ENCODE measurements at regions not wholly inside any gene's neighbourhood (a gene's known extent, or its start where the extent isn't known, plus 50 kb on each side); places are given as distances from the start of the nearest gene placed in this dataset.

DNA sequence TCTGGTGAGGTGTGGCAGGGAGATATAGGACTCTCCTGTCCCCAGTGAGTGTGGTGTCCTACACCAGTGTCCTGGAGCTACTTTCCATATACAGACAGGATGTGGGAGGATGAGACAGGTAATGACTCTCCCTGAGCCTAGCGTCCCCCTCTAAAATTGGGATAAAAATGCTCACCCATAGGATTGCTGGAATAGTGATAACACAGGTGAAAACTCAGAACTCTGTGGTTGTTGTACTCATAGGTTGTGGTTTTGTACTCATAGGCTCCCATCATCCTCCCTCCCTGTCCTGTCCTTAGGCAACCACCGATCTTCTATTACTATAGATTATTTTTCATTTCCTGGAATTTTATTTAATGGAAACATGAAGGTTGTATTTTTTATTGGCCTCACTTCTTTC is 60.7 kb upstream of the NXF3 start:
- TF ChIP-seq, protein P1, sequence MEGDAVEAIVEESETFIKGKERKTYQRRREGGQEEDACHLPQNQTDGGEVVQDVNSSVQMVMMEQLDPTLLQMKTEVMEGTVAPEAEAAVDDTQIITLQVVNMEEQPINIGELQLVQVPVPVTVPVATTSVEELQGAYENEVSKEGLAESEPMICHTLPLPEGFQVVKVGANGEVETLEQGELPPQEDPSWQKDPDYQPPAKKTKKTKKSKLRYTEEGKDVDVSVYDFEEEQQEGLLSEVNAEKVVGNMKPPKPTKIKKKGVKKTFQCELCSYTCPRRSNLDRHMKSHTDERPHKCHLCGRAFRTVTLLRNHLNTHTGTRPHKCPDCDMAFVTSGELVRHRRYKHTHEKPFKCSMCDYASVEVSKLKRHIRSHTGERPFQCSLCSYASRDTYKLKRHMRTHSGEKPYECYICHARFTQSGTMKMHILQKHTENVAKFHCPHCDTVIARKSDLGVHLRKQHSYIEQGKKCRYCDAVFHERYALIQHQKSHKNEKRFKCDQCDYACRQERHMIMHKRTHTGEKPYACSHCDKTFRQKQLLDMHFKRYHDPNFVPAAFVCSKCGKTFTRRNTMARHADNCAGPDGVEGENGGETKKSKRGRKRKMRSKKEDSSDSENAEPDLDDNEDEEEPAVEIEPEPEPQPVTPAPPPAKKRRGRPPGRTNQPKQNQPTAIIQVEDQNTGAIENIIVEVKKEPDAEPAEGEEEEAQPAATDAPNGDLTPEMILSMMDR (conservative IDR thresholded peaks at IDR 0.05 in 1 of 2, IDR thresholded peaks at IDR 0.05 in 1 of 2; ENCODE audit: low read depth in 1 of 2, low read length in 2 of 2), result no peak
- no peak for TF ChIP-seq EZH2 (IDR thresholded peaks at IDR 0.05; ENCODE audit: low read length, missing control alignments)
- no peaks in the 10 kb centered on the region for H3K9me3 ChIP-seq (ENCODE audit: control insufficient read depth, insufficient read depth, low read depth, low read length)
- no peaks in the 10 kb centered on the region for H3K4me1 ChIP-seq (ENCODE audit: control insufficient read depth, extremely low read depth, insufficient read depth, low read length)
- DNase-seq (ENCODE audit: low read depth in 2 of 2), result no peak
- no peak overlapping the region for H3K27ac ChIP-seq (ENCODE audit: insufficient read depth, low read length)
- H4K20me1 ChIP-seq (ENCODE audit: control insufficient read depth, extremely low read depth, insufficient read depth, low read length), result no peaks in the 10 kb centered on the region
- no peak overlapping the region for H2AFZ ChIP-seq (ENCODE audit: low read length)
- H3K79me2 ChIP-seq (ENCODE audit: control insufficient read depth, insufficient read depth, low read length), result no peaks in the 10 kb centered on the region
- H3K4me2 ChIP-seq (ENCODE audit: extremely low read depth, insufficient read depth, low read length), result no peak overlapping the region
- H3K27me3 ChIP-seq (ENCODE audit: control insufficient read depth, insufficient read depth, low read length), result no peaks in the 10 kb centered on the region
- H3K9ac ChIP-seq (ENCODE audit: insufficient read depth, low read length), result no peak overlapping the region
- no peak overlapping the region for H3K4me3 ChIP-seq (replicated peaks in 1 of 4; ENCODE audit: control extremely low read depth in 1 of 4, insufficient read depth in 1 of 4, low read depth in 3 of 4, low read length in 4 of 4)
- no peaks in the 10 kb centered on the region for H3K36me3 ChIP-seq (ENCODE audit: control insufficient read depth, insufficient read depth, low read length)

DNA sequence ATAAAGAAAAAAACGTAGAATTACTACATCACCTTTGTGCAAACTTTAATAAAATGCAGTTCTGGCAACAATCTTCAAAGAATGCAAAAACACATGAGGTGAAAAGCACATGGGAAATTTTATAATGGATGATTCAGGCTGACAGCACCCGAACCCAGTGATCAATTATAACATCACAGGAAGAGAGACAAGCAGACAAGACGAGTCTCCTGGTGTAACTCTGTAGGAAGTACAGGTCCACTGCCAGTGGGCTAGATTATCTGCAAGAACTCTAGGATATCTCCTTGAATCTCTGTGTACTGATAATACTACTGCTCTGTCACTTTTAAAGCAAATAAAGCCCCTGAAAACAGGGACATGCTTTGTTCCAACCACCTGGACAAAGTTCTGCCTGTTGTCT is 58.9 kb upstream of the NXF3 start:
- Histone ChIP-seq H3K4me3 (replicated peaks in 1 of 4; ENCODE audit: control extremely low read depth in 1 of 4, insufficient read depth in 1 of 4, low read depth in 3 of 4, low read length in 4 of 4) (no peak overlapping the region), H3K27ac (ENCODE audit: insufficient read depth, low read length) (no peak overlapping the region), H3K27me3 (ENCODE audit: control insufficient read depth, insufficient read depth, low read length) (no peaks in the 10 kb centered on the region), H3K4me1 (ENCODE audit: control insufficient read depth, extremely low read depth, insufficient read depth, low read length) (no peaks in the 10 kb centered on the region), H2AFZ (ENCODE audit: low read length) (no peak overlapping the region), H3K9me3 (ENCODE audit: control insufficient read depth, insufficient read depth, low read depth, low read length) (no peaks in the 10 kb centered on the region), H3K79me2 (ENCODE audit: control insufficient read depth, insufficient read depth, low read length) (no peaks in the 10 kb centered on the region), H4K20me1 (ENCODE audit: control insufficient read depth, extremely low read depth, insufficient read depth, low read length) (no peaks in the 10 kb centered on the region), H3K9ac (ENCODE audit: insufficient read depth, low read length) (no peak overlapping the region), H3K36me3 (ENCODE audit: control insufficient read depth, insufficient read depth, low read length) (no peaks in the 10 kb centered on the region), H3K4me2 (ENCODE audit: extremely low read depth, insufficient read depth, low read length) (peak overlapping the region; percentile 48)
- DNase-seq (ENCODE audit: low read depth in 2 of 2), result no peak
- TF ChIP-seq, protein P1 (conservative IDR thresholded peaks at IDR 0.05 in 1 of 2, IDR thresholded peaks at IDR 0.05 in 1 of 2; ENCODE audit: low read depth in 1 of 2, low read length in 2 of 2), result no peak
- TF ChIP-seq EZH2 (IDR thresholded peaks at IDR 0.05; ENCODE audit: low read length, missing control alignments), result no peak

DNA sequence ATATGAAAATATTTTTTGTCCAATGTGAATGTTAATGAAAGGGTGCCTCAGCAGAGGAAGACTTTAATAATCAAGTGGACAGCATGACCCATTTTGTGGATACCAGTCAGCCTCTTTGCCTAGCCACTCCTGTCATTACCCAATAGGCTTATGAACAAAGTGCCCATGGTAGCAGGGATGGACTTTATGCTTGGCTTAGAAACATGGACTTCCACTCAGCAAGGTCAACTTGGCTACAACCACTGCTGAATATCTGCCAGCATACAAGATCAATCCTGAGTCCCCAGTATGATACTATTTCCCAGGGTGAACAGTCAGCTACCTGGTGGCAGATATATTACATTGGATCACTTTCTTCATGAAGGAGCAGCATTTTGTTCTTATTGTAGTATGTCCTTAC is 56.7 kb upstream of the NXF3 start:
- TF ChIP-seq, protein P1 (conservative IDR thresholded peaks at IDR 0.05 in 1 of 2, IDR thresholded peaks at IDR 0.05 in 1 of 2; ENCODE audit: low read depth in 1 of 2, low read length in 2 of 2), result no peak
- no peak for TF ChIP-seq EZH2 (IDR thresholded peaks at IDR 0.05; ENCODE audit: low read length, missing control alignments)
- H3K27ac ChIP-seq (ENCODE audit: insufficient read depth, low read length), result no peak overlapping the region
- H3K4me1 ChIP-seq (ENCODE audit: control insufficient read depth, extremely low read depth, insufficient read depth, low read length), result no peaks in the 10 kb centered on the region
- H3K27me3 ChIP-seq (ENCODE audit: control insufficient read depth, insufficient read depth, low read length), result no peaks in the 10 kb centered on the region
- DNase-seq (ENCODE audit: low read depth in 2 of 2), result no peak
- H3K36me3 ChIP-seq (ENCODE audit: control insufficient read depth, insufficient read depth, low read length), result no peaks in the 10 kb centered on the region
- no peak overlapping the region for H3K4me3 ChIP-seq (replicated peaks in 1 of 4; ENCODE audit: control extremely low read depth in 1 of 4, insufficient read depth in 1 of 4, low read depth in 3 of 4, low read length in 4 of 4)
- H3K9ac ChIP-seq (ENCODE audit: insufficient read depth, low read length), result no peak overlapping the region
- H3K4me2 ChIP-seq (ENCODE audit: extremely low read depth, insufficient read depth, low read length), result no peak overlapping the region
- H3K79me2 ChIP-seq (ENCODE audit: control insufficient read depth, insufficient read depth, low read length), result no peaks in the 10 kb centered on the region
- H4K20me1 ChIP-seq (ENCODE audit: control insufficient read depth, extremely low read depth, insufficient read depth, low read length), result no peaks in the 10 kb centered on the region
- no peaks in the 10 kb centered on the region for H3K9me3 ChIP-seq (ENCODE audit: control insufficient read depth, insufficient read depth, low read depth, low read length)
- no peak overlapping the region for H2AFZ ChIP-seq (ENCODE audit: low read length)
